PC-9 (cell line): ENCODE measurements at regions not wholly inside any gene's neighbourhood (a gene's known extent, or its start where the extent isn't known, plus 50 kb on each side); places are given as distances from the start of the nearest gene placed in this dataset.

Experiments used
- BruUV-seq: library from RNA; stranded (reverse); fragments of 400-500 nt; replicated peaks from 2 replicates; lab custom pipeline; 2021; lab: Mats Ljungman, UMichigan
- CTCF ChIA-PET: fragments of 300-600 bp; sonication (Branson Sonifier 250); formaldehyde crosslinking; loops from one replicate; lab custom pipeline; 2022; ENCODE audit warnings: antibody characterized with exemption; lab: Charles Lee
- POLR2A ChIA-PET: fragments of 300-600 bp; sonication (Branson Sonifier 250); formaldehyde crosslinking; loops from one replicate; lab custom pipeline; 2022; ENCODE audit warnings: antibody characterized with exemption; ENCODE audit not compliant: unreplicated experiment; lab: Charles Lee
- DNase-seq, 2 experiments: peaks; one replicate each; pipeline versions ENCODE4 v3.0.0 to v3.0.0-alpha.2; 2015 to 2022; ENCODE audit warnings: mixed read lengths in 1 of 2
- H2AFZ ChIP-seq: fragments of 200-600 bp; sonication (generic); 2 replicates; pipeline ENCODE4 v1.8.1; 2017; ENCODE audit warnings: antibody characterized with exemption
- H3F3A ChIP-seq: fragments of 200-600 bp; sonication (generic); 2 replicates; pipeline ENCODE4 v1.8.1; 2017; ENCODE audit warnings: antibody characterized with exemption, mild to moderate bottlenecking, low read depth; ENCODE audit not compliant: insufficient read depth
- H3K27ac ChIP-seq: fragments of 200-600 bp; sonication (generic); 2 replicates; pipeline ENCODE4 v1.6.1; 2016; ENCODE audit warnings: mixed run types
- H3K27me3 ChIP-seq: fragments of 200-600 bp; sonication (generic); 2 replicates; pipeline ENCODE4 v1.6.1; 2016; ENCODE audit warnings: low read depth, mixed run types; ENCODE audit not compliant: insufficient read depth
- H3K36me3 ChIP-seq: fragments of 200-600 bp; sonication (generic); 2 replicates; pipeline ENCODE4 v1.6.1; 2016; ENCODE audit warnings: low read depth, mixed run types
- H3K4me1 ChIP-seq: fragments of 200-600 bp; sonication (generic); replicated peaks from 2 replicates; pipeline ENCODE4 v1.6.1; 2016; ENCODE audit warnings: mixed run types; ENCODE audit not compliant: insufficient read depth
- H3K4me2 ChIP-seq: fragments of 200-600 bp; sonication (generic); 2 replicates; pipeline ENCODE4 v1.6.1; 2017; ENCODE audit warnings: mixed run types
- H3K4me3 ChIP-seq: fragments of 200-600 bp; sonication (generic); 2 replicates; pipeline ENCODE4 v1.6.1; 2016; ENCODE audit warnings: mixed run types
- H3K79me2 ChIP-seq: fragments of 200-600 bp; sonication (generic); 2 replicates; pipeline ENCODE4 v1.6.1; 2017; ENCODE audit warnings: low read depth, mixed run types
- H3K9me2 ChIP-seq: fragments of 200-600 bp; sonication (generic); 2 replicates; pipeline ENCODE4 v1.8.1; 2017; ENCODE audit warnings: mild to moderate bottlenecking; ENCODE audit not compliant: insufficient read depth
- H3K9me3 ChIP-seq: fragments of 200-600 bp; sonication (generic); 2 replicates; pipeline ENCODE4 v1.8.1; 2016; ENCODE audit warnings: low read depth; ENCODE audit not compliant: insufficient read depth
- H4K20me1 ChIP-seq: fragments of 200-600 bp; sonication (generic); 2 replicates; pipeline ENCODE4 v1.8.1; 2017; ENCODE audit not compliant: insufficient read depth
- CTCF ChIP-seq: fragments of 200-600 bp; sonication (generic); conservative IDR thresholded peaks from 2 replicates; pipeline ENCODE4 v1.6.1; 2017; ENCODE audit warnings: mixed run types, antibody characterized with exemption, mild to moderate bottlenecking, moderate library complexity
- EZH2 ChIP-seq: fragments of 200-600 bp; sonication (generic); IDR thresholded peaks from 2 replicates; pipeline ENCODE4 v1.8.0; 2017; ENCODE audit warnings: antibody characterized with exemption, low read depth
- intact Hi-C: fragments of 100-400 bp; cut with micrococcal nuclease; formaldehyde crosslinking; loops from one replicate; pipeline ENCODE4 v1.10.0; 2022; ENCODE audit not compliant: unreplicated experiment

GRCh38 chr18:51561821-51562220 is 364.3 kb upstream of the MEX3C start:
- no TSS peak for BruUV-seq
- ChIA-PET CTCF (no interaction called here), POLR2A (no interaction called here)
- Histone ChIP-seq H3K27ac (no peak overlapping the region), H3K4me1 (no peaks in the 10 kb centered on the region), H3K79me2 (no peaks in the 10 kb centered on the region), H3K4me3 (no peak overlapping the region), H4K20me1 (no peaks in the 10 kb centered on the region), H3K9me2 (no peaks in the 10 kb centered on the region), H3K9me3 (no peaks in the 10 kb centered on the region), H2AFZ (no peak overlapping the region), H3K36me3 (no peaks in the 10 kb centered on the region), H3K4me2 (no peak overlapping the region), H3F3A (no peaks in the 10 kb centered on the region), H3K27me3 (no peaks in the 10 kb centered on the region)
- intact Hi-C loops: no loop called here
- DNase-seq: no peak
- TF ChIP-seq EZH2 (no peak), CTCF (no peak)

- Histone ChIP-seq H3K4me3 (no peak overlapping the region), H3K9me2 (no peaks in the 10 kb centered on the region), H3K27ac (no peak overlapping the region), H3F3A (no peaks in the 10 kb centered on the region), H3K36me3 (no peaks in the 10 kb centered on the region), H3K79me2 (no peaks in the 10 kb centered on the region), H3K27me3 (no peaks in the 10 kb centered on the region), H3K9me3 (no peaks in the 10 kb centered on the region), H4K20me1 (no peaks in the 10 kb centered on the region), H3K4me2 (no peak overlapping the region), H2AFZ (no peak overlapping the region), H3K4me1 (no peaks in the 10 kb centered on the region)
- no peak for TF ChIP-seq EZH2
- no peak for TF ChIP-seq CTCF
- no TSS peak for BruUV-seq
- intact Hi-C loops: no loop called here
- DNase-seq: no peak
- ChIA-PET POLR2A (no interaction called here), CTCF (no interaction called here)
Measured at GRCh38 chr18:51562866-51563265, 365.4 kb upstream of the MEX3C start.

- H3F3A ChIP-seq: no peaks in the 10 kb centered on the region
- H2AFZ ChIP-seq: no peak overlapping the region
- H3K27me3 ChIP-seq: no peaks in the 10 kb centered on the region
- TF ChIP-seq CTCF: no peak
- no peak for TF ChIP-seq EZH2
- intact Hi-C loops: no loop called here
- H3K9me3 ChIP-seq: no peaks in the 10 kb centered on the region
- DNase-seq: no peak
- no peaks in the 10 kb centered on the region for H3K4me1 ChIP-seq
- no peaks in the 10 kb centered on the region for H3K36me3 ChIP-seq
- CTCF ChIA-PET: no interaction called here
- no peak overlapping the region for H3K27ac ChIP-seq
- POLR2A ChIA-PET: no interaction called here
- no TSS peak for BruUV-seq
- H3K79me2 ChIP-seq: no peaks in the 10 kb centered on the region
- no peak overlapping the region for H3K4me2 ChIP-seq
- no peak overlapping the region for H3K4me3 ChIP-seq
- no peaks in the 10 kb centered on the region for H4K20me1 ChIP-seq
- no peaks in the 10 kb centered on the region for H3K9me2 ChIP-seq
Measured at GRCh38 chr18:51563396-51563795, 365.9 kb upstream of the MEX3C start.
